ENCODE measurements at regions not wholly inside any gene's neighbourhood (a gene's known extent, or its start where the extent isn't known, plus 50 kb on each side); places are given as distances from the start of the nearest gene placed in this dataset.

DNA sequence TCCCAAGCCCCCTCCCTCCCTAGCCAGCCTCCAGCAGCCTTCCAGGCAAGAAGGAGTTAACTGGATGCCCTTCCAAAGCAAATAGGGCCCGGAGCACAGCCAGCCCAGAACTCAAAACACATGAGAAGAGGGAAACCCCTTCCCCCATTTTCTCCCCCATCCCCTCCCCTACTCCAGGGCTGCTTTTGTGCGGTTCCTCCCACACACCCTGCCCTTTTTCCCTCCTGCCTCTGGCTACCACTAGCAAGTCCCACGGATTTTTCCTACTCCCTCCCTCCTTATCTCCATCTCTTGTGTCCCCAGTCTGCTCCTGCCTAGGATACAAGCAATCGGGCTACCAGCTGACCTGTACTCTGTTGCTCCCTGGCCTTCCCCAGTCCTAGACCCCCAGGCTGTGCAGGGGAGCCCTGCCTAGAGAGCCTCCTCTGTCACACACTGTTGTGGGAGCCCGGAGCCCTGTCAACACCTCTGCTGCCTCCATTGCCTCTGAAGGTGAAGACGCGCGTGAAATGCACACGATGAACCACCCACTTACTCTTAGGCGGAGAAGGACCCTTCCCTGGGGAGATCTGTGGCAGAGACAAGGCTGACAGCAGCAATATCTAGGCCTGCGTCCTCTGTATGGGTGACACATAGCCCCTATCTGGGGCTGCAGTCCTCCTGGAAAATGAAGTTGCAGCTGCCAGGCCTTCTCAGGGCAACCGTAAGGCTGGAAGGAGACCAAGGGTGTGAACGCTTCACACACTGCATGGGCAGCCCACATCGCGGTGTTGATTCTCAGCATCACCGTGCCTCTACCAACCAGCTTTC is 282.8 kb downstream of the MN1 start:
- DNase-seq, result no peak
- TF ChIP-seq CTCF (IDR thresholded peaks at IDR 0.05), result no peak
- H3K4me3 ChIP-seq, result no peak overlapping the region
- intact Hi-C loops (cut with DNase I, micrococcal nuclease), result no loop called here
- ATAC-seq, result no peak
- no peaks in the 10 kb centered on the region for H3K9me3 ChIP-seq
- H3K36me3 ChIP-seq (ENCODE audit: low read depth), result no peaks in the 10 kb centered on the region
- no peaks in the 10 kb centered on the region for H3K4me1 ChIP-seq (ENCODE audit: low read depth)

GRCh38 chr22:27523711-27524110 is 277.8 kb downstream of the MN1 start:
- no peaks in the 10 kb centered on the region for H3K9me3 ChIP-seq
- intact Hi-C loops (cut with DNase I, micrococcal nuclease), result no loop called here
- H3K36me3 ChIP-seq (ENCODE audit: low read depth), result no peaks in the 10 kb centered on the region
- no peaks in the 10 kb centered on the region for H3K4me1 ChIP-seq (ENCODE audit: low read depth)
- ATAC-seq (no peak), DNase-seq (no peak)
- no peak overlapping the region for H3K4me3 ChIP-seq
- no peak for TF ChIP-seq CTCF (IDR thresholded peaks at IDR 0.05)

- TF ChIP-seq CTCF (IDR thresholded peaks at IDR 0.05), result no peak
- DNase-seq (no peak), ATAC-seq (no peak)
- intact Hi-C loops (cut with DNase I, micrococcal nuclease), result no loop called here
- no peaks in the 10 kb centered on the region for H3K36me3 ChIP-seq (ENCODE audit: low read depth)
- H3K4me1 ChIP-seq (ENCODE audit: low read depth), result no peaks in the 10 kb centered on the region
- no peaks in the 10 kb centered on the region for H3K9me3 ChIP-seq
- no peak overlapping the region for H3K4me3 ChIP-seq
Observed at GRCh38 chr22:27525711-27526110, 275.8 kb downstream of the MN1 start.

DNA sequence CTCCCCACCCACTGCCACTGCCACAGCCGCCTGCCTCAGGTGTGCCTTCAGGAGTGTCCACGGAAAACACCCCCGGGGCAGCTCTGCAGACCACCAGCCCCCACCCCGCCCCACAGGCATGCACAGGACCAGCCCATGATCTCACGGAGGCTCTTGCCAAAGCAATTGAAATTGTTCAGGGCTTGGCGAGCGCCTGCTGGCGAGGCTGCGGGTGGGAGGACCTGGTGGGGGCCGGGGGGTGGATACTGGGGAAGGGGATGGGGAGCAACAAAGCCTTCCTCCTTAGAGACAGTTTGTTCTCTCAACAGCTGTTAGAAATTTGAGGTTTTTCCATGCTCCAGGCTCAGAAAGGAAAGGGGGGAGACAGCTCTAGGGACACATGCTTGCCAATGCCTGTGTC is 274.7 kb downstream of the MN1 start:
- ATAC-seq (no peak), DNase-seq (no peak)
- intact Hi-C loops (cut with DNase I, micrococcal nuclease), result no loop called here
- Histone ChIP-seq H3K4me3 (no peak overlapping the region), H3K4me1 (ENCODE audit: low read depth) (no peaks in the 10 kb centered on the region), H3K9me3 (no peaks in the 10 kb centered on the region), H3K36me3 (ENCODE audit: low read depth) (no peaks in the 10 kb centered on the region)
- no peak for TF ChIP-seq CTCF (IDR thresholded peaks at IDR 0.05)

- Histone ChIP-seq H3K4me1 (ENCODE audit: low read depth) (no peaks in the 10 kb centered on the region), H3K9me3 (no peaks in the 10 kb centered on the region), H3K36me3 (ENCODE audit: low read depth) (no peaks in the 10 kb centered on the region), H3K4me3 (no peak overlapping the region)
- no peak for TF ChIP-seq CTCF (IDR thresholded peaks at IDR 0.05)
- ATAC-seq (no peak), DNase-seq (no peak)
- intact Hi-C loops (cut with DNase I, micrococcal nuclease), result no loop called here
Observed at GRCh38 chr22:27531782-27532530, 269.6 kb downstream of the MN1 start.
